HG03066 (cell line): ENCODE measurements at regions not wholly inside any gene's neighbourhood (a gene's known extent, or its start where the extent isn't known, plus 50 kb on each side); places are given as distances from the start of the nearest gene placed in this dataset.
"Not testable (repeated sequence)": the region's sequence is repeated elsewhere in the genome, so short reads cannot be mapped to it uniquely, and the experiment has no call there.

ENCODE experiments used
- ATAC-seq: cut with Tn5 transposase; IDR thresholded peaks from one replicate; pipeline ENCODE4 v1.9.1; 2021; ENCODE audit warnings: low read depth; ENCODE audit not compliant: unreplicated experiment

- ATAC-seq, result no peak
Observed at GRCh38 chr13:50376895-50377575, 361.8 kb downstream of the KCNRG start.

GRCh38 chr13:50377726-50378270, 362.6 kb downstream of the KCNRG start:
- ATAC-seq, result no peak

GRCh38 chr13:50378509-50379044, 363.3 kb downstream of the KCNRG start:
- ATAC-seq, result no peak

GRCh38 chr13:50379584-50379983, 364.3 kb downstream of the KCNRG start:
- no peak for ATAC-seq

- ATAC-seq, result no peak
Observed at GRCh38 chr13:50380905-50381304, 365.7 kb downstream of the KCNRG start.

GRCh38 chr13:50382511-50382910, 367.3 kb downstream of the KCNRG start:
- no peak for ATAC-seq

GRCh38 chr13:50382951-50383350, 367.7 kb downstream of the KCNRG start:
- ATAC-seq, result no peak

- ATAC-seq, result no peak
Observed at GRCh38 chr13:50384724-50385123, 369.5 kb downstream of the KCNRG start.

- ATAC-seq, result no peak
Observed at GRCh38 chr13:50386541-50387050, 371.4 kb downstream of the KCNRG start.

- ATAC-seq, result no peak
Observed at GRCh38 chr13:50387051-50387581, 371.9 kb downstream of the KCNRG start.

- ATAC-seq, result no peak
Observed at GRCh38 chr13:50388481-50388880, 373.2 kb downstream of the KCNRG start.

GRCh38 chr13:50389726-50390125, 374.5 kb downstream of the KCNRG start:
- no peak for ATAC-seq

- ATAC-seq, result no peak
Observed at GRCh38 chr13:50390503-50391248, 375.4 kb downstream of the KCNRG start.

- no peak for ATAC-seq
Observed at GRCh38 chr13:50392977-50393376, 377.7 kb downstream of the KCNRG start.

- ATAC-seq, result no peak
Observed at GRCh38 chr13:50393628-50394027, 378.4 kb downstream of the KCNRG start.

GRCh38 chr13:50396001-50396400, 380.8 kb downstream of the KCNRG start:
- ATAC-seq, result no peak

- not testable (repeated sequence) for ATAC-seq
Observed at GRCh38 chr13:50396618-50397017, 381.4 kb downstream of the KCNRG start.

GRCh38 chr13:50400035-50400726, 384.9 kb downstream of the KCNRG start:
- ATAC-seq, result no peak

- no peak for ATAC-seq
Observed at GRCh38 chr13:50401049-50401505, 385.8 kb downstream of the KCNRG start.

- ATAC-seq, result no peak
Observed at GRCh38 chr13:50401721-50402465, 386.6 kb downstream of the KCNRG start.
